Aorta (tissue), 5 donors: ENCODE measurements at regions not wholly inside any gene's neighbourhood (a gene's known extent, or its start where the extent isn't known, plus 50 kb on each side); places are given as distances from the start of the nearest gene placed in this dataset.

ENCODE experiments used
- ATAC-seq: fragments of 200-7000 bp; cut with Tn5 transposase; one replicate; pipeline ENCODE4 v1.9.1; 2022; ENCODE audit warnings: moderate library complexity; ENCODE audit not compliant: low FRiP score
- DNase-seq, 2 donors: peaks; one replicate each; pipeline ENCODE4 v3.0.0-alpha.2; 2020
- H3K27ac ChIP-seq, 2 donors: one replicate each; pipeline ENCODE4 v1.5.1; 2013; ENCODE audit warnings: low read length in 2 of 2, mild to moderate bottlenecking in 2 of 2, moderate library complexity in 2 of 2, control low read depth in 1 of 2, inconsistent platforms in 1 of 2, low read depth in 1 of 2
- H3K27me3 ChIP-seq, 2 donors: one replicate each; pipeline ENCODE4 v1.6.1; 2013; ENCODE audit warnings: control low read depth in 1 of 2, low read length in 1 of 2, mild to moderate bottlenecking in 1 of 2, moderate library complexity in 1 of 2; ENCODE audit not compliant: insufficient read depth in 2 of 2, control insufficient read depth in 1 of 2
- H3K36me3 ChIP-seq, 2 donors: one replicate each; pipeline ENCODE4 v1.6.1; 2013; ENCODE audit warnings: control low read depth in 1 of 2, low read length in 1 of 2, mild to moderate bottlenecking in 1 of 2; ENCODE audit not compliant: insufficient read depth in 2 of 2, control insufficient read depth in 1 of 2
- H3K4me1 ChIP-seq, 2 donors: one replicate each; pipeline ENCODE4 v1.6.1; 2013; ENCODE audit warnings: low read length in 2 of 2, control low read depth in 1 of 2, mild to moderate bottlenecking in 1 of 2, moderate library complexity in 1 of 2; ENCODE audit not compliant: insufficient read depth in 2 of 2, control insufficient read depth in 1 of 2
- H3K4me3 ChIP-seq, 2 donors: one replicate each; pipeline ENCODE4 v1.5.1; 2013; ENCODE audit warnings: low read length in 2 of 2, control low read depth in 1 of 2, mild to moderate bottlenecking in 1 of 2
- H3K9me3 ChIP-seq: one replicate; pipeline ENCODE4 v1.6.1; 2013; ENCODE audit warnings: mild to moderate bottlenecking, low read length; ENCODE audit not compliant: control insufficient read depth
- WGBS, 2 donors: extraction: QIAGEN DNeasy Blood & Tissue Kit; methylation state at CpG; one replicate each; pipeline ENCODE4 v1.1.7; 2013; 5-methylcytosine and 5-hydroxymethylcytosine counted together
- intact Hi-C, 2 donors: fragments of 100-400 bp; cut with DNase I; formaldehyde crosslinking; loops; one replicate each; pipeline versions ENCODE4 v1.14.2 to v1.15.0; 2022
- donor health status: healthy with polysubstance abuse.
- donor health status: Bipolar disorder and iron deficiency.
- donor health status: DM: no; HTN: no; CAD: no.
- donor health status: DM: no; HTN: no; CAD: no.
- donor health status: DM: yes; HTN: yes; CAD: no.

DNA sequence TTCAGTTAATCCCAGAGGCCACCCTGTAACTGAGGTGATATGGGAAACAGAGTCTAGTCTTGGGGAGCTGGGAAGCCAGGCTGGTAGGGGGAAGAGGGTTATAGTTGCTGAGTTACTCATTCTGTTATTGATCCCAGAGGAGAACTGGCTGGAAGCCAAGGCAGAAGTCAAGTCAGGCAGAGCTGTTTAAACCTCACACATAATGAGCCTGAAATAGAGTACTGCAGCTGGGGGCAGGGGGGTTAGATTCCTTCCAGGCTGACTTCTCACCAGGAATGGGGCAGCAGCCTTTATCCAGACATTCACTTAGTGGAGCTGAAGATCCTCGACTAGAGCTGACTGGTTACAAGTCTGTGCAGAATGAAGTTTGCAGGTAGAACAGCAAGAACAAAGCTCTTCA, 144.9 kb downstream of the C4orf33 start:
- ATAC-seq (no peak), DNase-seq (no peak)
- H3K4me3 ChIP-seq = no peak overlapping the region
- no peaks in the 10 kb centered on the region for H3K9me3 ChIP-seq
- intact Hi-C loops = no loop called here
- H3K36me3 ChIP-seq = no peaks in the 10 kb centered on the region
- WGBS, 2 donors = 21 to 29% methylated on average over 1 of the region's 1 CpG
- H3K27ac ChIP-seq = no peak overlapping the region
- H3K4me1 ChIP-seq = no peaks in the 10 kb centered on the region
- H3K27me3 ChIP-seq = no peaks in the 10 kb centered on the region

DNA sequence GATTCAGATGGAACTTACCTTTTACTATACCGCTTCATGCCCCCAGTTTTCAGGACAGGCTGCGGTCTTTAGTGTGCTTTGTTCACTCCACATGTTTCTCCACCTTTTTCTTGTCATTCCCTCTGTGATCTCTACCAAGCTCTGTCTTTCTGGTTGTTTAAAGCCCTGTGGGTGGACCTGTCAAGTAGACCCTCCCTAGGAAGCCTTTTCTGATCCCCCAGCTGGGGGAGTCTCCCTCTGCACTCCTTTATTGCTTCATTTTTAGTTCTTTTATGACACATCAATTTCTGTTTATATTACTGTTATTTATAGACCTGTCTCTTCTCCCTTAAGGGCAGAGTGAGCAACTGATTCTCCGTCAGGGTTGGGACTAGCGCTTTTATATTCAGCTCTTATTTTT, 150.2 kb downstream of the C4orf33 start:
- H3K4me1 ChIP-seq = no peaks in the 10 kb centered on the region
- intact Hi-C loops = no loop called here
- H3K9me3 ChIP-seq = no peaks in the 10 kb centered on the region
- H3K4me3 ChIP-seq = no peak overlapping the region
- 92 to 93% methylated on average over 4 of the region's 4 CpGs for WGBS, 2 donors
- ATAC-seq = no peak
- H3K27me3 ChIP-seq = no peaks in the 10 kb centered on the region
- H3K36me3 ChIP-seq = no peaks in the 10 kb centered on the region
- no peak overlapping the region for H3K27ac ChIP-seq
- DNase-seq = no peak

DNA sequence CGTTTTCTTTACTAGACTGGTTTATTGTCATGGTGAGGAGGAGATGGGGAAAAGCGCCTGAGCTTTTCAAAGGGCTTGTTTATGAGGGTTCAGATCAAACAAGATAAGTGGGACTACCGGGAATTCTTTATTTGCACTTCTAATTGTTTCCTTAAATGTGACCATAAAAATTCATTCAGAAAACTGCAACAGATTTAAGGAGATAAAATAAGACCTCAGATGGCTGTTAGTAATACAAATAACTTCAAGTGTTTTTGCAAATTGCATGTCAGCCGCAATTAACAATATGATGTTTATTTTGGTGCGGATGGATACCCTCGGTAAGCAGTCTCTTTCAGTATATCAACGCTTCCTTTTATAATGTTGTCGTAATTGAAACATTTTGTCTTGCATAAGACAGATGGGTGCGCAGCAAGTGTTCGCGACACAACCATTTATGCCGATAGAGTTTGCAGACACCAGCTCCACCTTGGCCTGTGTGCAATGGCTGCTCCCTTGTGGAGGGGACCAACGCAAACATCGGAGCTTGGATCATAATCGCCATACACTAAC, 151.0 kb downstream of the C4orf33 start:
- H3K4me1 ChIP-seq = no peaks in the 10 kb centered on the region
- DNase-seq = no peak
- 81 to 84% methylated on average over 15 of the region's 15 CpGs for WGBS, 2 donors
- intact Hi-C loops = no loop called here
- H3K9me3 ChIP-seq = no peaks in the 10 kb centered on the region
- no peak overlapping the region for H3K27ac ChIP-seq
- no peaks in the 10 kb centered on the region for H3K36me3 ChIP-seq
- H3K27me3 ChIP-seq = no peaks in the 10 kb centered on the region
- H3K4me3 ChIP-seq = no peak overlapping the region
- no peak for ATAC-seq

DNA sequence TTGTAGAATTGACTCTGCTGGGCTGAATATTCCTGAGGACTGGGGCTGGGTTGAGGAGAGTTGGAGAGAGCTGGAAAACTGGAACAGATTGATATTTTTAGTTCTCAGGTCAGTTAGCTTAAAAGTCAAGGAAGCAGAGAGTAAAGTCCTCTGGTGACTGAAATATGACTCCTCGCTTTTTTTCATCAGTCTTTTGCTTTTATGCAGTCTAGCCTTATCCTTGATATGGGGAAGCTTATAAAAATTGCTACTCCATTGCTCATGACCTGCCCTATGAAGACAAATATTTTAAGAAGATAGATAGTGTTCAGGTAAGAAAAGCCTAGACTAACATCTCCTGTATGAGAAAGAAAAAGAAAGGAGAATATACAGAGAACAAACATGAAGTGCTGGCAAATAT, 152.7 kb downstream of the C4orf33 start:
- intact Hi-C loops = no loop called here
- no peaks in the 10 kb centered on the region for H3K36me3 ChIP-seq
- no peaks in the 10 kb centered on the region for H3K9me3 ChIP-seq
- H3K4me1 ChIP-seq = no peaks in the 10 kb centered on the region
- no peak overlapping the region for H3K4me3 ChIP-seq
- H3K27me3 ChIP-seq = no peaks in the 10 kb centered on the region
- no peak for DNase-seq
- H3K27ac ChIP-seq = no peak overlapping the region
- no peak for ATAC-seq
- WGBS, 2 donors = 59 to 67% methylated on average over 1 of the region's 1 CpG

DNA sequence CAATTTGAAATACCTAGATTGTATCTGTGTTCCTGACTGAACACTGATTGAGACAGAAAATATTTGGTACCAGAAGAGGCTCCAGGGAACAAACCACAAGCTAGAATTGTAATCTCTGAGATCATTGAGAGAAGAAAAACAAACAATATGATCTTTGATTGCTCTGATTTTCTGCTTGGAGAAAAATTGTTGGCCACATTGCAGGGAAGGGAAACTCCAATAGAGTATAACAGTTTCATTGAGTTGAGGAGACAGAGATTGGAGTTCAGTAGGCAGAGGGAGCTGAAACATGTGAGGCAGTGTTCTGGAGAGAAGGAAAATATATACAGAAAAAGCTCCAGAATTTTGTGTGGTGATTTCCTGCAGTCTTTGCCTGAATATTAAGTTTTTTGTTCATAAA, 158.2 kb downstream of the C4orf33 start:
- Histone ChIP-seq H3K36me3 (no peaks in the 10 kb centered on the region), H3K4me3 (no peak overlapping the region), H3K27ac (no peak overlapping the region), H3K9me3 (no peaks in the 10 kb centered on the region), H3K4me1 (no peaks in the 10 kb centered on the region), H3K27me3 (no peaks in the 10 kb centered on the region)
- DNase-seq (no peak), ATAC-seq (no peak)
- intact Hi-C loops = no loop called here

DNA sequence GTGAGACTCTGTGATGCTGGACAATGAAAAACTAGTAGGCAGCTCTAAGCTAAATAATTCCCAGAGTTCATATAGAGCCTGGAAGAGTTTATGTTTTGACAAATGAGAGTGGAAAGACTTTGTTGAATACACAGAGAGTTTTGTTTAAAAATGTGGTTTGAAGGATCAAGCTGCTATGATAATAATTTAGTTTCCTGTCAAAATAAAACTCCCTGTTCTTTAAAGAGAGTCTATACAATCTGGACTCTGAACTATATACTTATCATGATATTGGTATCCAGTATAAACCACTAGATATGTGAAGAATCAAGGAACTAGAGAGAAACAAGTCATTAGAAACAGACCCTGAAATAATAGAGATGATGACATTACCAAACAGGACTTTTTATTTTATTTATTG, 158.6 kb downstream of the C4orf33 start:
- H3K36me3 ChIP-seq = no peaks in the 10 kb centered on the region
- no peaks in the 10 kb centered on the region for H3K27me3 ChIP-seq
- no peaks in the 10 kb centered on the region for H3K9me3 ChIP-seq
- H3K4me1 ChIP-seq = no peaks in the 10 kb centered on the region
- no peak overlapping the region for H3K4me3 ChIP-seq
- H3K27ac ChIP-seq = no peak overlapping the region
- ATAC-seq (no peak), DNase-seq (no peak)
- intact Hi-C loops = no loop called here

DNA sequence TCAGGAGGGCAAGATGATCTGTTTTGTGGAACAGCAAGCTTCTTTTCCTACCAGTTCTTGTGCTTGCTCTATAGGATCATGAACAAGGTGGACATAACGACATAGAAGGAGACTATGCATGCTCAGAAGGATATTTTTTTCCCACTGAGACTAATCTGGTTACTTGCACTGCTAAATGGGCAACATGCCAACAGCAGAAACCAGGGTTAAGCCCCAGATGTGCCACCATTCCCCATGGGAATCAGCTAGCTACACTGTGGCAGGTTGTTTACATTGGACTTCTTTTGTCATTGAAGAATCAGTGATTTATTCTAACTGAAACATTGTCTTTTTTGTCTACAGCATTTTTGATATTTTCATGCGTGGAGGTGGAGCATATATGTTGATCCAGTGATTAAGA, 165.6 kb downstream of the C4orf33 start:
- Histone ChIP-seq H3K27me3 (no peaks in the 10 kb centered on the region), H3K27ac (no peak overlapping the region), H3K9me3 (no peaks in the 10 kb centered on the region), H3K4me1 (no peaks in the 10 kb centered on the region), H3K36me3 (no peaks in the 10 kb centered on the region), H3K4me3 (no peak overlapping the region)
- WGBS, 2 donors = 71 to 91% methylated on average over 2 of the region's 2 CpGs
- no peak for DNase-seq
- intact Hi-C loops = no loop called here
- ATAC-seq = no peak

DNA sequence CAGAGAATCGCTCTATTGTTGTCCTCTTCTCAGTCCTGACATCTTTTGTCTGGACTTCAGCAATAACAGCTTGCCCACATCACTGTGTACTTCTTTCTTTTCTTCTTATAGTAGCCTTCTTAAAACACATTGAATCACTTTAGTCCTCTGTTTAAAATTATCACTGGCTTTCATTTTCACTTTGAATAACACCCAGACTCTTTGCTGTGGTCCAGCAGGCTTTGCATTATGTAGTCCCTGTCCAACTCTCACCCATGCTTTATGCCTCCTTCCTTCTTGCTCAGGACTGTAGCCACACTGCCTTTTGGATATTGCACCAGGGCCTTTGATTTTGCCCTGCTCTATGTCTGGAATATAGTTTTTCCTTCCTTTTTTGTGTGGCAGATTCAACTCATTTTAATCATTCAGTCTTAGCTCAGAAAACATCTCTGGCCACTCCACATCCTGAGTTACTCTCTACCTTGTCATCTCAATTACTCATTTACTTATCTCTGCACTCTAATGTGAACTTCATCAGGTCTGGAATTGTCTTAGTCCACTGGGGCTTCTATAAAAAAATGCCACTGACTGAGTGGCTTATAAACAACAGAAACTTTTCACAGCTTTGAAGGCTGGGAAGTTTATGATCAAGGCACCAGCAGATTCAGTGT, 168.2 kb downstream of the C4orf33 start:
- no peaks in the 10 kb centered on the region for H3K27me3 ChIP-seq
- no peaks in the 10 kb centered on the region for H3K4me1 ChIP-seq
- intact Hi-C loops = no loop called here
- WGBS, 2 donors = 93 to 96% methylated on average over 1 of the region's 1 CpG
- H3K4me3 ChIP-seq = no peak overlapping the region
- no peaks in the 10 kb centered on the region for H3K36me3 ChIP-seq
- DNase-seq (no peak), ATAC-seq (no peak)
- no peaks in the 10 kb centered on the region for H3K9me3 ChIP-seq
- H3K27ac ChIP-seq = no peak overlapping the region

DNA sequence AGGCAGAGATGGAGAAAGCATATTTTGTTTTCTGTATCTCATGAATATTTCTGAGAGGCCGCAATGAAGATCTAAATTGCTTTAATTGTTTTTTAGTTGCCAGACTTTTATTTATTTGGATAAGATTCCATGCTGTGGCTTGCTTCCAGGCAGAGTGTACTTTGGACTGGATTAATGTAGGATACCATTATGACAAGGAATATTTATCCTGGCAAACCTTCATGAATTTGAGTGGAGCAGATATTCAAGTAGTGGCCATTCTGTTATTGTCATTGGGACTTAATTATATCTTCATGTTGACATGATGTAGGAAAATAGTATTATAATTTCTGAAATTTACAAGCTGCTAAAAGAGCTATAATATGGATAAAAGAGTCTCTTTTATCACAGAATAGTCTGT, 182.9 kb downstream of the C4orf33 start:
- 28 to 31% methylated on average over 1 of the region's 1 CpG for WGBS, 2 donors
- intact Hi-C loops = no loop called here
- no peaks in the 10 kb centered on the region for H3K9me3 ChIP-seq
- H3K4me3 ChIP-seq = no peak overlapping the region
- H3K36me3 ChIP-seq = no peaks in the 10 kb centered on the region
- no peak overlapping the region for H3K27ac ChIP-seq
- no peaks in the 10 kb centered on the region for H3K27me3 ChIP-seq
- H3K4me1 ChIP-seq = no peaks in the 10 kb centered on the region
- ATAC-seq (no peak), DNase-seq (no peak)
